NCI-H69 (cell line): ENCODE measurements at regions not wholly inside any gene's neighbourhood (a gene's known extent, or its start where the extent isn't known, plus 50 kb on each side); places are given as distances from the start of the nearest gene placed in this dataset.

Experiments used
- DNase-seq: peaks from one replicate; lab custom pipeline; 2025; lab: John Stamatoyannopoulos, UW

DNA sequence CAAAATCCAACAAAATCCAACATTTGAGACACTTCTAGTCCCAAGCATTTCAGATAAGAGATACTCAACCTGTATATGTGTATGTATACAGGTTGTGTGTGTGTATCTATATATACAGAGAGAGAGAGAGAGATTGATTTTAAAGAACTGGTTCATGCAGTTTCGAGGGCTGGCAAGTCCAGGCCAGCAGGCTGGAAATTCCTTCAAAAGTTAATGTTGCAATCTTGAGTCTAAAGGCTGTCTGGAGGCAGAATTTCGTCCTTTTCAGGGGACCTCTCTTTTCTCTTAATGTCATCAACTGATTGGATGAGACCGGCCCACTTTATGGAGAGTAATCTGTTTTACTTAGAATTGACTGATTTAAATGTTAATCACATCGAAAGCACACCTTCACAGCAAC, 199.6 kb upstream of the IL12A start:
- no peak for DNase-seq

DNA sequence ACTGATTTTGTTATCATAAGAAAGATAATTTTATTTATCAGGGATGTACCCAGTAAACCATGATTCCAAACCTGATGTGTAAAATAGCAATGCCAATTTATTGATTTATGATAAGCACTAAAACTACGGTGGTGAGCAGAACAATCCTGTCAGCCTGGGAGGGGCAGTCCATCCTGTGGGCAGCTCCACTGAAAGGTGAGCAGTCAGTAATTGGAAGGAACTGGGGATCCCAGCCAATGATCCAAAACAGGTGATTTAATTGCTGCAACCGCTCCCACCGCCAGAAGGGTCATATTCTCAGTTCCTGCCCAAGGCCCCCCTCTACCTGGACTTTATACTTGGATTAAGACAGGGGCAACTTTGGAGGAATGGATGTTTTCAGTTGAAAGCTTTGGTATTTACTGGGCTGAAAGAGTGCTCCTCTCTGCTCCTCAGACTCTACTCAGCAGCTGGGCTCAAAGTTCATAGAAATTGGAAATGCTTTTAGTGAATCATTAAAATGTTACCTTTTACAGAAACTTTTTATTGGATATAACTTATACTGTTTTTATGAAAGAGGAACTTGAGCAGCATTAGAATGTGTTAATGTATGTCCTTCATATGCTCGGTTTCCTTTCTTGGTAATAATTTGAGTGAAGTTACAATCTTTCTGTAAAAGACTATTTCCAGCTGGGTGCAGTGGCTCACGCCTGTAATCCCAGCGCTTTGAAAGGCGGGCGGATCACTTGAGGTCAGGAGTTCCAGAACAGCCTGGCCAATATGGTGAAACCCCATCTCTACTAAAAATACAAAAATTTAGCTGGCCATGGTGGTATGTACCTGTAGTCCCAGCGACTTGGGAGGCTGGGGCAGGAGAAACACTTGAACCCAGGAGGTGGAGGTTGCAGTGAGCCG, 198.6 kb upstream of the IL12A start:
- no peak for DNase-seq

DNA sequence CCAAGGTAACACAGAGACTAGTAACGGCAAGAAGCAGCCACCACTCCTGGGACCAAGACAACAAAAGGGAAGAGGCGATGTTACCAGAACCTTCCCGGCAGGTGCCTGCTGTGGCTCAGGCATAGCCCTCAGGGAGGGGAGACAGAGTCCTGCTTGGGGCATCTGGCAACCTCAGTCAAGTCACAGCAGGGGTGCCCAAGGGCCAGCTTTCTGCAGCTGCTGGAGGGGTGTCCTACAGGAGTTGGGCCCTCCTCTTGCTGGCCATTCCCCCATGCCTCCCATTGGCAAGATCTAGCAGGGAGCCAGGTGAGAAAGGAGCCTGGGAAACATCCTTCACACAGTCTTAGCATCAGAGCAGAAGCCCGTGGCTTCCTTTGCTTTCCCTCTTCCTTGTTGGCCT, 197.3 kb upstream of the IL12A start:
- DNase-seq: peak; percentile 34

DNA sequence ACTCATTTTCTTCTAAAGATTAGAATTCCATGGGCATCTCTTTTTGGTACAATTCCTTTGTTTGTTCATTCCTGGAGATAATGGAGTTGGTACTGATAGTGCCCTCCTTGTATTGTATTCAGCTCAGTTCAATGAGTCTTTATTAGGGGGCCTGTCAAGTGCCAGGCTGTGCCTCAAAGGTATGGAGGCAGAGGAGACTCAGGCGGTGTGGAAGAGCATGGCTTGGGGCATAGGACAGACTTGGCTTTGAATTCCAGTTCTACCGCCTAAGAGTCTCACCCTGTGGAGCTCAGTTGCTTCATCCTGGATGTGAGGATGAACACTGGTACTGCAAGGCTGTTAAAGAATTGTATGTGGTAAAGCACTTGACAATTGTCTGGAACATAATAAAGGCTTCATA, 196.6 kb upstream of the IL12A start:
- no peak for DNase-seq

DNA sequence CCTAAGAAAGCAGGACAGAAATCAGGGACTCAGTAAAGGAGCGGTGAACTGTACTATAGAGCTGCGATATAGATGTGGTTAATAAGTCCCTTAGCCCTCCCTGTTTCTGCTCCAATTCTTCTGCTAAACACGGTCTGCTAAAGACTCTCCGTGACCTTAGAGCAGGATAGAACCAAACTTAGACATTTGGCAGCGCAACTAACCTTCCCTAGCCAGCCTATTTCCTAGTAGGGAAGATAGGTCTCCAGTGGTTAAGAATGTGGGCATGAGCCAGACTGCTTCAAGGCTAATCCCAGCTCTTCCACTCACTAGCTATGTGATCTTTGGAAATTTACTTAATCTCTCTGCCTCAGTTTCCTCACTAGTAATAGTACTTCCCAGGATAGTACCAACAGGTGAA, 193.6 kb upstream of the IL12A start:
- no peak for DNase-seq

DNA sequence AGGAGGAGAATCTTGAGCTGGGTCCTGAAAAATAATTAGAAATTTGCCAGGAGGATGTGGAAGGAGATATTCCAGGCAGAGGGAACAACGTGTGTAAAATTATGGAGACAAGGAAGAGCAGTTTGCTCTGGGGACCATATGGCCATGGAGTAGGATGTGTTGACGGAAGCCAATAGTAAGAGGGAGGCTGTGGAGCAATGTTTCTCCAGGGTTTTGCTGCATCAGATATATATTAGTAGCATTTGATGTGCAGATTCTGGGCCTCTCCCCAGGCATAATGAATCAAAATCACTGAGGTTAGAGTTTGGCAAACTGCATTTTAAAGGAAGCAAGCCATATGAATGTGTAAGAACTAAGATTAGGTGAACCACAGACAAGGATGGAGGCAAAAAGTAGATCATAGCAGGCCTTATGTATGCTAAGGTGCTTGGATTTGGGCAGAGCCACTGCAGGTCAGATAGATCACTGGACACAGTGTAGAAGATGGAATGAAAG, 192.9 kb upstream of the IL12A start:
- DNase-seq: no peak

DNA sequence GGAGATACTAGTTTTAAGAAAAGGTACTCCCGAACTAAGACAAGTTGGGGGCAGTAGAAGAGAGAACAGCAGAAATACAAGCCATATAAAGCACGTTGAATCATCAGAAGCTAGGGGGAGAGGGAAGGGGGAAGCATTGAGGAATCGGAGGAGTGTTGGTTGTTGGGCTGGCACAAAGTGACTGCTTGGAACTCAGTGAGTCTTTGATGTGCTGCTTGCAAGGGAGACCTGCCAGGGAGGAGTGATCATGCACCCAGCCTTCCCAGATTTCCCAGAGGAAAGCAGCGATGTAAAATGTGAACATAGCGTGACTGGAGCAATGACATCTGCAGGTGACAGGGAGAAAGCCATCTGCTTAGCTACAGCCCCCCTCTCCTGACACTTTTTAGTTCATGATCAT, 192.4 kb upstream of the IL12A start:
- no peak for DNase-seq

DNA sequence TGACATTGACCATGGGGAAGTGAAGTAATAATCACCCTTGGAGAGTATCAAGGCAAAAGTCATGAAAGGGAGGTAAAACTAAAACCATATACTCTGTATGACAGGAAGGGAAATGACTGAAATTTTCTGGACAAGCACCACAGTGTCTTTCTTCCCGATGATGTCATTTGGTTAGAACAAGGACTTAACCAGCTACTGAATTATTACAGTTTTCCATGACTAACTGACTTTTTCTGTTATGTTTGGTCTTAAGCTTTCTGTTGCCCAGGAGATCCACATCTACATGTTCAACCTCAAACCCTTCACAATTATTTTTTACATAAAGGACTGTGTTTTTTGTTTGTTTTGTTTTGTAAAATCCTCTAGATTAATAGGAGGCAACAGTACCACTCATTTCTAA, 191.9 kb upstream of the IL12A start:
- DNase-seq: no peak

DNA sequence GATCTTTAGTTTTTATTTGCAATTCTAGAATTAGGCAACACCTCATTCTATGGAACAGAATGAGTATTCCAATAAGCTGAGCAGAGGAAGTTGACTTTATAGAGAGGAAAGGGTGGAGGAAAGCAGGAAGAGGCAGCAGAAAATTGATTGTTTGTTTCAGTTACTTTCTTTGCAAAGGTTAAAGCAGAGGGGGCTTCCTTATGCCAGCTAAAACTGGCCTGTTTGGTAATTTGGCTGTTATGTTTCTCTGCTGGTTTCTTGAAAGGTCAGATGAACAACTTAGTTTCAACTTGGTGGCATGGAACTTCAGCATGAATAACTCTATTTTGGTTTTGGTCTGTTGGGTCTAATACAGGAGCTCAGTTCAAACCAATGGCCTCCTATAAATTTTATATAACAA, 190.9 kb upstream of the IL12A start:
- DNase-seq: no peak

DNA sequence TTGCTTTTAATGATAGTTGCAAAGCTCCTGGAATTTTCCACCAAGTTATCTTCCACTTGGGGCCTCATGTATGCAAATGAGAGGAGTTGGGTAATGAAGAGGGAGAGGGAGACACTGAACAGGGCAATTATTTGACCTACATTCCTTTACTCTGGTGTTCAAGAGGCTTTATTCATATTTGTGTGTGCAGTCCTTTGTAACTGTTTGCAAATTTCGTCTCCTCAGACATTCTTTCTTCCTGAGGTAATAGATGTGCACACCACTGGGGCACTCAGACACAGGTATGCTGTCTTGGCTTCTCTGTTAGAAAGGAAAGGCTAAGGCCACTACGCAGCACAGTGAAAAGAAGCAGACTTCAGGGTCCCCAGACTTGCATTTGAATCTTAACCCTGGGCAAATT, 189.7 kb upstream of the IL12A start:
- no peak for DNase-seq

DNA sequence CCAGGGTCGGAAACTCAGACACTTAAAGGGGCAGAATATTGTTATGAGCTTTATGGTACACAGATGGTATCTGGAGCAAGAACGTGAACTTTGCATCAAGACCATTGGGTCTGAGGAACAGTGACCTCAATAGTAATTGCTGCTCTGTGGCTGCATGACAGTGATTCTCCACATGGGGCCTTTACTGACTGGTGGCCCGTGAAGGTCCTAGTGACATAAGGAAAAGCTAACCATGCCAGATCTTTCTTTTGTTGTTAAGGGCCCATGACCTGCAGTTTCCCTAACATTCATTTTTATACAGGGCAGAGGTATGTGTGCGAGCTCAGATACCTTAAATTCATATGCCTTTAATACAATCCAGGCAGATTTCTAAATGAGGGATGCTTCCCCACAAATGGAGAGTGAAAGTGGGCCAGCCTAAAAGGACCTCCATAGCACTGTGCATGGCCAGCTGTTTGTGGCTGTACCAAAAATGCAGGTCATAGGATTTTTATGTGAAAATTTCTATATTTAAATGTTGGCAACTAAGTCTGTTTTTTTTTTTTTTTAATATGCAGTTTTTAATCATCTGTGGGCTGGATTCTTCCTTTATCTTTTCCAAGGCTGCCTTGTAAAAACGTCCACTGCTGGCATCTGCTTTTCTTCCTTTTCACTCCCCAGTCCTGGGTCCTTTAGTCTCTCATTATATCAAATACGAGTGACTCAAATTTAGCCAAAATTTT, 188.0 kb upstream of the IL12A start:
- DNase-seq: peak; percentile 52

DNA sequence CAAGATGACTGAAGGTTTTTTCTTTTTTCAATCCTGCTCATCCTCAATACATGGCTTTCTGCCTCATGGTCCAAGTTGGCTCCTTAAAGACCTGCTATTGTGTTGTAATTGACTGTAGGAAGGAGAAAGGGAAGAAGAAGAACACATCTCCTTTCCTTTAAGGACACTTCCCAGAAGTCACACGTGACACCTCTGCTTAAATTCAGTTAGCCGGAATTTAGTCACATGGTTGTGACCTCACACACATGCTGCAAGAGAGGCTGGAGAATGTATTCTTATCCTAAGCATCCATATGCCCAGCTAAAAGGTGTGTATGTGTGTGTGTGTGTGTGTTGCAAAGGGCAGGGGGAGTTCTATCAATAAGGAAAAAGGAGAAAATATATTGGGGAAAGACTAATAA, 185.8 kb upstream of the IL12A start:
- DNase-seq: no peak

DNA sequence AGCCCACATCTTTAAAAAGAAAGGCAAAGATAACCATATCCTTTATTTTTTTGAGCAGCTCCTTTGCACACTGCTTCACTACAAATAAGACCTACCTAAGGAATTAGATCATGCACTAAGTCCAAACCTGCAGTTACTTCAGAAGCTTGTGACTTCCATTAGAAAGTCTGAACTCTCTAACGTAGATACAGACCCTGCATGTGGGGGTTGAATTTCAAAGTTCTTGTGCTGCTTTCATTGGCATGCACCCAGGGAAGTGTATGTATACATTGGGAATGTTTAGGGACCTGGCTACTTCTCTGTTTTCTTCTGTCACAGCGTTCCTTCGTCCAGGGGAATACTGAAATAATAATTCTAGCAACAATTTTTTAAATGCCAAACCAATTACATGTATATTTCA, 185.2 kb upstream of the IL12A start:
- peak; percentile 16 for DNase-seq

DNA sequence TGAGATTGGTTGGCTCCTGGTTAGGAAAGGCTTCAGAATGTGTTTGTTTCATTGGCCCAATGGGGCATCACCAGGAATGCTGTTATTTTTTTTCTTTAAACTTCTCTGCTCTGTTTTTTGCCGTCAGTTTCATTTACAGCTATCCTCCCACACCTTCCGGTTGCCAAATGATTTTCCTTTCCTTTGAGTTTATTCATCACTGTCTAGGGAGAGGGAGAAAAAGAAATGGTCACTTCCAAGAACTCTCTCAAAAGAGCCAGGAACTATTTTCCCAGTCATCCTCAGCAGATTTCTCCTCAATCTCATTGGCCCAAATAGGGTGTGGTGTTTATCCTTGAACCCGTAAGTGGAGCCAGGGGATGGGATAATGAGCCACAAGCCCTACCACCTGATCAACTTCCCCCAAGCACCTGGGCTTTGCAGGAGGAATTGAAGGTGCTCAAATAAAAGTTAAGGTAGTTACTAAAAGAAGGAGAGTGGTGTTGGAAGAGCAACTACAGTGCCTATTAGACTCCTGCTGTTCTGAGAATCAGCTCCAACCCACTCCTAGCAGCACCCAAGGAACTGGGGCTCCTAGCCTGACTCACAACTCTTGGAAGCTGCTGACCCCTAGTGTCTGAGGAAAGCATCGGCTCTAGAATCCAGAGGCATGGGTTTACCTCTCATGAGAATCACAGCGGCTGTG, 183.8 kb upstream of the IL12A start:
- peak; percentile 90 for DNase-seq

DNA sequence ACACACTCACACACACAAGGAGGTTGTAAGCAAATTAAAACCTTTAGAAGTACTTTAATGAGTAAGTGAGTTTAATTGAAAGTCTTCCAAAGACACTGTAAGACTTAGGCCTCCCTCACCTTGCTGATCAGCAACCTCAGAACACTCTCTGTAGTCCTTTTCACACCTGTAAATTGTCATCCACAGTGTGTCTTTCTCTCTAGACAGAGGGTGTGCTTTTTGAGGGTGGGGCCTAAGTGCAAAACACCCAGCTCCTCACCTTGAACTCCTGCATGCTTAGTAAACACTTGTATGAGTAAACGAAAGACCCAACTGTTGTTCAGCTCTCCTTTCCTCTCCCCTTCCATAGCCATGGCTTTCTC, 183.2 kb upstream of the IL12A start:
- no peak for DNase-seq

DNA sequence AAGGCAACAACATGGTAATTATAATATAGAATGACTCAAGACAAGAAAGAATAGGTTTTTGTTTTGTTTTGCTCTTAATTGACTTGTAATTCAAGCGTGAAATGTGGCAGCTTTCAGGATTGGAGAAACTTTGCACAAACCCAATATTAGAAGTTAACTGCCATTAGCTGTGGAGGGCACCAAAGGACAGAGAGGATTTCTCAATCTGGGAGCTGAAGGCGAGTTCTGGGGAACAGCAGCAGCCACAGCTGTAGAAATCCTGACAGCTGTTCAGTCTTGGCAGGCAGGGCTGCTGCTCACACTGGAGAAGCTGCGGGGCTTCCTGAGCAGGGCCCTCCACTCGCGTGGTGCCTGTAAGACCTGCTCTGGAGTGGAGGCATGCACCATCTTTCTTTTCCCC, 182.2 kb upstream of the IL12A start:
- DNase-seq: peak; percentile 84

DNA sequence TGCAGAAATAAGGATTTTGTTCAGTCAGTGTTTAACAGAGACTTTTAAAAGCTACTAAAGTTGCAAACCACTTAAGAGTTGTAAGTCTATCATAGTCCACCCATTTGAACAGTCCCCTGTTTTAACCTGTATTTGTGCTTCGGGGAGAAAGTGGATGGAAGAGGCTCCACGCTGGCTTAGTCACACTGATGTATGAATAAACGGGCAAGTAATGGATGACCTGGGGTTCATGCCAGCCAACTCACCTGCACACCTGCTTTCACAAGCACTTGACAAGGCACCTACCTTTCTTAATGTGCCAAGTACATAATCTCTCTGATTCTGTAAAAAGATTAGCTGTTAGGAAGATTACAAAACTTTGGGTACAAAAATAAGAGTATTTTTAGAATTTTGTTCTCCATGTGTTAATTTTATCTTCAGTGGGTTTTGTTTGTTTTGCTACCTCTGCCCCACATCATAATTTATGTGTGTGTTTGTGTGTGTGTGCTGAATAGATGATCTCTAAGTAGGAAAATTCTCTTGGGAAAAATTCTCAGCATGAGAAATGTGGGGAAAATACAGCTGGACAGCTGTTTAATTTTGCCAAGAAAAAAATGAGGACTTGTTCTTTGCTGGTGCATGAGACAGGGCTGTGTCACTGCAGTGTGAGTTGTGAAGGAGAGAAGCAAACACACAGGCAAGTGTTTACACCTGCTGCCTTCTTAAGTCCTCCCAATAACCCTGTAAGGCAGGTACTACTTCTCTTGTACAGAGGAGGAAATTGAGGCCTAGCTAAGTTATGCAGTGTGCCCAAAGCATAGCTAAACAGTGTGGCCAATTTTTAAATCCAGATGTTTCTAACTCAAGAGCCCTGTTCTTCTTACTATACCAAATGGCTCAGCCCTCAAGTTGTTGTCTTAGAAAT, 181.2 kb upstream of the IL12A start:
- DNase-seq: peak; percentile 64

DNA sequence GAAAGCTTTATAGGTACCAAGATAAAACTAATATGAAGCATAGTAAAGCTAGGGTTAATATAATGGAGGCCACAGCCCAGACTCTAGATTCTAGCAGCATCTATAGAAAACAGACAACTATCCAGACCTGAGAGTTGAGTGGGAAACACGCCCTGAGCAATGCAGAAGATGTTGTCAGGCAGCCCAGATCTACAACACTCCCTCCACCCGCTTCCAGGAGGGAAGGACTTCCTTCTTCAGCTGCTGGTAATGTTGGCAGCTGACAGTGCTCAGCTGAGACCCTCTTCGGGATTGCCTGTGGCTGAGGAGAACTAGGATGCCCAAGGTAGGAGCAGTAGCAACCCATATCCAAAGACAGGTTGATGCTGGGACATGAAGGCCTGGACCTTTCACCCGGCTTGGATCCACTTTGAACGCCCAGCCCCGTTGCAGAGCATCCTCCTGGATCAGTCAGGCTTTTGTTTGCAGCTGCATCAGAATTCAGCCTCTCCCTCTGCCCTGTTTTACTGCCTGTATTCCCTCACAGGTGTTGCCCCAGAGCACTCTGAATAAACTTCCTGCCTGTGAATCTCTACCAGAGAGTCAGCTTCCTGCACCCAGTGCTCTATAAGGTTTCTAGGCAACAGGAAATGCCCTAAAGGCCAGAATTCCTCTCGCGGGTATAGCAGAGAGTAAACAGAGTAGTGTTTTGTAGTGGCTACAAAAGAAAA, 174.7 kb upstream of the IL12A start:
- peak; percentile 90 for DNase-seq

DNA sequence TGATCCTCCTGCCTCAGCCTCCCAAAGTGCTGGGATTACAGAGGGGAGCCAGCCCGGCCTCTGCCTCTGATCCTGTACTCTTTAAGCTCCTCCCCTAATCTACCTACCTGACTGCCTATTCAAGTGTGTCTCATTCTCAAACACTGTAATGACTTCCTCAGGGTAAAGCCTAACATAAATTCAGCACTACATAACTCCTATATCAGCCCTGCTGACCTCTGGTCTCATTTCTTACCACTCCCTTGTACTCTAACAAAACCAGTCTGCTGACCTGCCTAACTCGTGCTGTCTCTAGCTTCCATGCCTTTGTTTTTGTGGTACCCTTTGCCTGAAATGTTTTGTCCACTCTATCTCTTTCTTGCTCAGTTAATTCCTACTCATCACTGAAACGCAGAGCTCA, 172.1 kb upstream of the IL12A start:
- no peak for DNase-seq

DNA sequence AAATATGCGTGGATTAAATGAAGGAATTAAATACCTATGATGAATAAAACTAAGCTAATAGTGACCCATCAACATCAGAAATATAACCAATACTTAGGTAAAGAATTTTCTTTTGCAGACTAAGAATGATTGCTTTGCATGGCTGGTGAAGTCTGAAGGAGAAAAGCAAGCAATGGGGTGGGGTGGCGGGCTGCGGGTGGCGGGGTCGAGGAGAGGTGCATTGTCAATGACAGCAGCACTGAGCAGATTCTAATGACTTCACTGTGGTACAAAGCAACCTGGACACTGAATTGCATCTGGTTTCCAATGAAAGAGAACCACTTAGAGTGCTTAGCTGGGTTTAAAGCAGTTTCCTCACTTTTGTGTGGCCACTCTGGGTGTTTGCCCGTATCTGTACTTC, 171.5 kb upstream of the IL12A start:
- no peak for DNase-seq

DNA sequence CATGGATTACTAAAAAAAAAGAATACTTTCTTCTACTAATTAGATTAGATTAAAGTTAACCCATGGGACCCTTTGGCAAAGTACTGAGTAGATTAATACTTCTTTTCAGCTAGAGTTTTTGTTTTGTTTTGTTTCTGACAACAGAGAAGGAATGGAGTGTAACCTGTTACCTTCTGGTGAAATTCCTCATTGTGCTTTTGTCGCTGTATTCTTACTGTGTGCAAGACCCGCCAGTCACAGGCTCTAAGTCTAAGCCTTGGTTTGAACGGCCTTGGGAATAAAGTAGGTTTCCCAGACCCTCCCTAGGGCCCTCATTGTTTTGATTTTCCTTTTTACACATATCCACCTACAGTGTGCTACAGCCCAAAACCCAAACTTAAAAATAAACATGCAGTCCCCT, 171.1 kb upstream of the IL12A start:
- DNase-seq: no peak
